HG03432 (cell line): ENCODE measurements at regions not wholly inside any gene's neighbourhood (a gene's known extent, or its start where the extent isn't known, plus 50 kb on each side); places are given as distances from the start of the nearest gene placed in this dataset.
"Not testable (repeated sequence)": the region's sequence is repeated elsewhere in the genome, so short reads cannot be mapped to it uniquely, and the experiment has no call there.

Experiments used
- ATAC-seq: cut with Tn5 transposase; IDR thresholded peaks from one replicate; pipeline ENCODE4 v1.9.1; 2021; ENCODE audit warnings: mild to moderate bottlenecking, moderate library complexity; ENCODE audit not compliant: unreplicated experiment

GRCh38 chr2:138893746-138894145, 113.6 kb upstream of the NXPH2 start:
- ATAC-seq = no peak

GRCh38 chr2:138881126-138881525, 100.9 kb upstream of the NXPH2 start:
- no peak for ATAC-seq

- no peak for ATAC-seq
These were observed 99.7 kb upstream of the NXPH2 start for GRCh38 chr2:138879931-138880330.

GRCh38 chr2:138877421-138877820, 97.2 kb upstream of the NXPH2 start:
- ATAC-seq = no peak

GRCh38 chr2:138874251-138874650, 94.1 kb upstream of the NXPH2 start:
- ATAC-seq = no peak

- ATAC-seq = not testable (repeated sequence)
These were observed 91.9 kb upstream of the NXPH2 start for GRCh38 chr2:138872116-138872515.

GRCh38 chr2:138871312-138871711, 91.1 kb upstream of the NXPH2 start:
- ATAC-seq = no peak

GRCh38 chr2:138867341-138867740, 87.2 kb upstream of the NXPH2 start:
- no peak for ATAC-seq

- no peak for ATAC-seq
These were observed 86.6 kb upstream of the NXPH2 start for GRCh38 chr2:138866797-138867196.

- ATAC-seq = no peak
These were observed 73.6 kb upstream of the NXPH2 start for GRCh38 chr2:138853761-138854160.

GRCh38 chr2:138853296-138853695, 73.1 kb upstream of the NXPH2 start:
- ATAC-seq = no peak

GRCh38 chr2:138846216-138846821, 66.1 kb upstream of the NXPH2 start:
- ATAC-seq = peak; percentile 94

GRCh38 chr2:138842341-138842740, 62.2 kb upstream of the NXPH2 start:
- no peak for ATAC-seq

- ATAC-seq = no peak
These were observed 61.3 kb upstream of the NXPH2 start for GRCh38 chr2:138841459-138841858.

- ATAC-seq = no peak
These were observed 58.8 kb upstream of the NXPH2 start for GRCh38 chr2:138838851-138839620.

- ATAC-seq = no peak
These were observed 51.5 kb upstream of the NXPH2 start for GRCh38 chr2:138831691-138832090.

GRCh38 chr2:138831154-138831553, 51.0 kb upstream of the NXPH2 start:
- ATAC-seq = no peak

- ATAC-seq = no peak
These were observed 50.4 kb upstream of the NXPH2 start for GRCh38 chr2:138830547-138830946.
